ENCODE measurements at regions not wholly inside any gene's neighbourhood (a gene's known extent, or its start where the extent isn't known, plus 50 kb on each side); places are given as distances from the start of the nearest gene placed in this dataset.

DNA sequence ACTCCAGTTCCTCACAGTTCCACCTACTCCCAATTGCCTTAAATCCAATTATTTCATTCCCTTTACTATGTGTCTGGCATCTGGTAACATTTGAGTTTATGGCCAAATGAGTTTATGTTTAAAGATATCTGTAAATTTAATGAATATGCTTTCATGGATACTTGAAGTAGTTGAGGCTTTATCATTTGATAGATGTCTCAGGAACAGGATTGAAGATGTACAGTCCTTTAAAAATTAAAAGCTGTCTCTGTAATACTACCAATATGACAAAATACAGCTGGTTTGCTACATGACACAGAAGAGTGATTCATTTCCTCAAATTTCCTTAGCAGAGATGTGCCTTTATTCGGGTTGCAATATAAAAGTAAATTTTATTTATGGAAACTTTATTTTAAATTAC lies 2326.0 kb upstream of the ACO1 start:
- in situ Hi-C loops (cut with MboI; ENCODE audit: low sequenced_read_pairs) (no loop called here), intact Hi-C loops (cut with micrococcal nuclease) (no loop called here), dilution Hi-C loops (cut with HindIII; ENCODE audit: low sequenced_read_pairs, unreplicated experiment) (no loop called here)
- TF ChIP-seq NFE2L2 (IDR thresholded peaks at IDR 0.05; ENCODE audit: low read depth, low read length), result no peak
- TF ChIP-seq RAD21 (IDR thresholded peaks at IDR 0.05; ENCODE audit: low read length), result no peak
- TF ChIP-seq POLR2A (IDR thresholded peaks at IDR 0.05; ENCODE audit: low read depth, low read length), result no peak
- TF ChIP-seq MXI1 (IDR thresholded peaks at IDR 0.05; ENCODE audit: borderline replicate concordance, low read depth, low read length), result no peak
- no peak for TF ChIP-seq MAZ (IDR thresholded peaks at IDR 0.05; ENCODE audit: borderline replicate concordance, low read depth, low read length)
- no peak for TF ChIP-seq CEBPB (IDR thresholded peaks at IDR 0.05; ENCODE audit: low read depth, low read length)
- TF ChIP-seq SMC3 (IDR thresholded peaks at IDR 0.05; ENCODE audit: low read depth, low read length), result no peak
- no peak for TF ChIP-seq BHLHE40 (IDR thresholded peaks at IDR 0.05; ENCODE audit: low read depth, low read length)
- TF ChIP-seq RCOR1 (IDR thresholded peaks at IDR 0.05; ENCODE audit: insufficient replicate concordance, low read length), result no peak
- TF ChIP-seq RFX5 (IDR thresholded peaks at IDR 0.05; ENCODE audit: low read depth, low read length), result no peak
- TF ChIP-seq, protein P1, sequence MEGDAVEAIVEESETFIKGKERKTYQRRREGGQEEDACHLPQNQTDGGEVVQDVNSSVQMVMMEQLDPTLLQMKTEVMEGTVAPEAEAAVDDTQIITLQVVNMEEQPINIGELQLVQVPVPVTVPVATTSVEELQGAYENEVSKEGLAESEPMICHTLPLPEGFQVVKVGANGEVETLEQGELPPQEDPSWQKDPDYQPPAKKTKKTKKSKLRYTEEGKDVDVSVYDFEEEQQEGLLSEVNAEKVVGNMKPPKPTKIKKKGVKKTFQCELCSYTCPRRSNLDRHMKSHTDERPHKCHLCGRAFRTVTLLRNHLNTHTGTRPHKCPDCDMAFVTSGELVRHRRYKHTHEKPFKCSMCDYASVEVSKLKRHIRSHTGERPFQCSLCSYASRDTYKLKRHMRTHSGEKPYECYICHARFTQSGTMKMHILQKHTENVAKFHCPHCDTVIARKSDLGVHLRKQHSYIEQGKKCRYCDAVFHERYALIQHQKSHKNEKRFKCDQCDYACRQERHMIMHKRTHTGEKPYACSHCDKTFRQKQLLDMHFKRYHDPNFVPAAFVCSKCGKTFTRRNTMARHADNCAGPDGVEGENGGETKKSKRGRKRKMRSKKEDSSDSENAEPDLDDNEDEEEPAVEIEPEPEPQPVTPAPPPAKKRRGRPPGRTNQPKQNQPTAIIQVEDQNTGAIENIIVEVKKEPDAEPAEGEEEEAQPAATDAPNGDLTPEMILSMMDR (conservative IDR thresholded peaks at IDR 0.05; ENCODE audit: low read depth, low read length), result no peak
- TF ChIP-seq MAFK (IDR thresholded peaks at IDR 0.05; ENCODE audit: low read depth, low read length), result no peak
- no peak for TF ChIP-seq FOS (IDR thresholded peaks at IDR 0.05; ENCODE audit: low read depth, low read length)
- TF ChIP-seq ELK1 (IDR thresholded peaks at IDR 0.05; ENCODE audit: borderline replicate concordance, low read depth, low read length), result no peak
- Histone ChIP-seq H4K91ac (ENCODE audit: insufficient read depth, low read depth, low read length) (no peak overlapping the region), H4K5ac (ENCODE audit: low read depth, low read length) (no peak overlapping the region), H2BK120ac (ENCODE audit: low read depth, low read length) (no peak overlapping the region), H3K4ac (ENCODE audit: low read depth, low read length) (no peak overlapping the region), H2BK5ac (ENCODE audit: low read depth, low read length, poor library complexity, severe bottlenecking) (no peak overlapping the region), H3K4me2 (ENCODE audit: low read depth, low read length) (no peak overlapping the region), H3K4me1 (ENCODE audit: control insufficient read depth, insufficient read depth, low read length) (no peaks in the 10 kb centered on the region), H4K20me1 (ENCODE audit: insufficient read depth, low read length) (no peaks in the 10 kb centered on the region), H2BK20ac (ENCODE audit: low read depth, low read length) (no peak overlapping the region), H2AK9ac (replicated peaks; ENCODE audit: low read depth, low read length, poor library complexity) (no peak overlapping the region), H3K9ac (ENCODE audit: low read depth, low read length) (no peak overlapping the region), H2BK15ac (ENCODE audit: low read depth, low read length) (no peak overlapping the region), H3K23ac (ENCODE audit: low read depth, low read length) (no peak overlapping the region), H3K27ac (ENCODE audit: insufficient read depth, low read length) (no peak overlapping the region), H3K9me3 (ENCODE audit: control insufficient read depth, insufficient read depth, low read length) (no peaks in the 10 kb centered on the region), H3K79me1 (ENCODE audit: low read depth in 1 of 2, low read length in 2 of 2) (no peaks in the 10 kb centered on the region), H3K9me1 (ENCODE audit: insufficient read depth, low read length) (no peaks in the 10 kb centered on the region), H4K8ac (ENCODE audit: low read depth in 2 of 2, low read length in 2 of 2) (no peak overlapping the region), H3K27me3 (ENCODE audit: control insufficient read depth, insufficient read depth, low read length) (no peaks in the 10 kb centered on the region), H2AFZ (replicated peaks; ENCODE audit: low read length, poor library complexity) (no peak overlapping the region), H3K18ac (ENCODE audit: low read depth, low read length) (no peak overlapping the region), H3K4me3 (ENCODE audit: insufficient read depth, low read depth, low read length) (no peak overlapping the region), H3K56ac (ENCODE audit: extremely low read depth, insufficient read depth, low read length) (no peak overlapping the region), H3K14ac (replicated peaks; ENCODE audit: low read depth, low read length) (no peak overlapping the region), H3K36me3 (ENCODE audit: control insufficient read depth, insufficient read depth, low read length) (no peaks in the 10 kb centered on the region), H2AK5ac (ENCODE audit: low read depth, low read length) (no peak overlapping the region)
- ATAC-seq (ENCODE audit: low read depth) (no peak), DNase-seq (no peak)
- ChIA-PET CTCF (no interaction called here), POLR2A (ENCODE audit: unreplicated experiment) (no interaction called here)
- BruUV-seq (replicated peaks), result no TSS peak
- WGBS, 2 experiments (ENCODE audit: extremely low coverage in 2 of 2, insufficient read length in 1 of 2), result no CpG with 5 or more reads among the region's 1 CpG
